ENCODE measurements at regions not wholly inside any gene's neighbourhood (a gene's known extent, or its start where the extent isn't known, plus 50 kb on each side); places are given as distances from the start of the nearest gene placed in this dataset.

GRCh38 chr18:2102022-2102421, 469.3 kb downstream of the METTL4 start:
- no peak overlapping the region for H3K4me3 ChIP-seq (ENCODE audit: low read depth, low read length)
- DNase-seq (ENCODE audit: low read depth), result no peak
- TF ChIP-seq CTCF (IDR thresholded peaks at IDR 0.05; ENCODE audit: control insufficient read depth, extremely low read depth, insufficient read depth), result no peak

GRCh38 chr18:2103299-2103698, 468.0 kb downstream of the METTL4 start:
- TF ChIP-seq CTCF (IDR thresholded peaks at IDR 0.05; ENCODE audit: control insufficient read depth, extremely low read depth, insufficient read depth), result no peak
- no peak overlapping the region for H3K4me3 ChIP-seq (ENCODE audit: low read depth, low read length)
- DNase-seq (ENCODE audit: low read depth), result no peak

GRCh38 chr18:2104620-2105462, 466.5 kb downstream of the METTL4 start:
- DNase-seq (ENCODE audit: low read depth), result no peak
- no peak overlapping the region for H3K4me3 ChIP-seq (ENCODE audit: low read depth, low read length)
- peak; percentile 93 for TF ChIP-seq CTCF (IDR thresholded peaks at IDR 0.05; ENCODE audit: control insufficient read depth, extremely low read depth, insufficient read depth)

GRCh38 chr18:2108591-2108990, 462.7 kb downstream of the METTL4 start:
- DNase-seq (ENCODE audit: low read depth), result no peak

GRCh38 chr18:2111456-2111855, 459.8 kb downstream of the METTL4 start:
- no peak for TF ChIP-seq CTCF (IDR thresholded peaks at IDR 0.05; ENCODE audit: control insufficient read depth, extremely low read depth, insufficient read depth)
- no peak for DNase-seq (ENCODE audit: low read depth)

More at GRCh38 chr18:2108591-2108990, 462.7 kb downstream of the METTL4 start:
- no peak overlapping the region for H3K4me3 ChIP-seq (ENCODE audit: low read depth, low read length)
- TF ChIP-seq CTCF (IDR thresholded peaks at IDR 0.05; ENCODE audit: control insufficient read depth, extremely low read depth, insufficient read depth), result no peak

GRCh38 chr18:2112435-2113045, 458.8 kb downstream of the METTL4 start:
- TF ChIP-seq CTCF (IDR thresholded peaks at IDR 0.05; ENCODE audit: control insufficient read depth, extremely low read depth, insufficient read depth), result no peak
- no peak for DNase-seq (ENCODE audit: low read depth)
- no peak overlapping the region for H3K4me3 ChIP-seq (ENCODE audit: low read depth, low read length)

More at GRCh38 chr18:2111456-2111855, 459.8 kb downstream of the METTL4 start:
- no peak overlapping the region for H3K4me3 ChIP-seq (ENCODE audit: low read depth, low read length)
